Kidney epithelial cell (primary cell): ENCODE measurements at regions not wholly inside any gene's neighbourhood (a gene's known extent, or its start where the extent isn't known, plus 50 kb on each side); places are given as distances from the start of the nearest gene placed in this dataset.

Source experiments
- DNase-seq: peaks from one replicate; pipeline ENCODE4 v3.0.0-alpha.2; 2010; ENCODE audit warnings: low read depth
- H3K27me3 ChIP-seq: 2 replicates; pipeline ENCODE4 v1.6.0; 2011; ENCODE audit warnings: low read length; ENCODE audit not compliant: control insufficient read depth, insufficient read depth
- H3K36me3 ChIP-seq: 2 replicates; pipeline ENCODE4 v1.5.1; 2011; ENCODE audit warnings: low read length; ENCODE audit not compliant: control insufficient read depth, insufficient read depth
- H3K4me3 ChIP-seq: 2 replicates; pipeline ENCODE4 v1.5.1; 2011; ENCODE audit warnings: low read depth, mild to moderate bottlenecking, control low read depth, low read length
- TF ChIP-seq, protein P1 (sequence below): IDR thresholded peaks from 2 replicates; pipeline ENCODE4 v1.5.1; 2011; ENCODE audit warnings: mild to moderate bottlenecking, moderate library complexity, low read length, control low read depth, inconsistent platforms; ENCODE audit not compliant: insufficient read depth, poor library complexity, severe bottlenecking

GRCh38 chr4:79513576-79513975 lies 105.5 kb upstream of the GK2 start:
- Histone ChIP-seq H3K27me3 (no peaks in the 10 kb centered on the region), H3K4me3 (no peak overlapping the region), H3K36me3 (no peaks in the 10 kb centered on the region)
- TF ChIP-seq, protein P1, sequence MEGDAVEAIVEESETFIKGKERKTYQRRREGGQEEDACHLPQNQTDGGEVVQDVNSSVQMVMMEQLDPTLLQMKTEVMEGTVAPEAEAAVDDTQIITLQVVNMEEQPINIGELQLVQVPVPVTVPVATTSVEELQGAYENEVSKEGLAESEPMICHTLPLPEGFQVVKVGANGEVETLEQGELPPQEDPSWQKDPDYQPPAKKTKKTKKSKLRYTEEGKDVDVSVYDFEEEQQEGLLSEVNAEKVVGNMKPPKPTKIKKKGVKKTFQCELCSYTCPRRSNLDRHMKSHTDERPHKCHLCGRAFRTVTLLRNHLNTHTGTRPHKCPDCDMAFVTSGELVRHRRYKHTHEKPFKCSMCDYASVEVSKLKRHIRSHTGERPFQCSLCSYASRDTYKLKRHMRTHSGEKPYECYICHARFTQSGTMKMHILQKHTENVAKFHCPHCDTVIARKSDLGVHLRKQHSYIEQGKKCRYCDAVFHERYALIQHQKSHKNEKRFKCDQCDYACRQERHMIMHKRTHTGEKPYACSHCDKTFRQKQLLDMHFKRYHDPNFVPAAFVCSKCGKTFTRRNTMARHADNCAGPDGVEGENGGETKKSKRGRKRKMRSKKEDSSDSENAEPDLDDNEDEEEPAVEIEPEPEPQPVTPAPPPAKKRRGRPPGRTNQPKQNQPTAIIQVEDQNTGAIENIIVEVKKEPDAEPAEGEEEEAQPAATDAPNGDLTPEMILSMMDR, result no peak
- DNase-seq, result no peak

- H3K36me3 ChIP-seq, result no peaks in the 10 kb centered on the region
- DNase-seq, result no peak
- TF ChIP-seq, protein P1, result no peak
- no peaks in the 10 kb centered on the region for H3K27me3 ChIP-seq
- no peak overlapping the region for H3K4me3 ChIP-seq
Measured at GRCh38 chr4:79512363-79512762, 104.3 kb upstream of the GK2 start.

GRCh38 chr4:79502081-79502480 lies 94.1 kb upstream of the GK2 start:
- Histone ChIP-seq H3K4me3 (no peak overlapping the region), H3K27me3 (no peaks in the 10 kb centered on the region), H3K36me3 (no peaks in the 10 kb centered on the region)
- DNase-seq, result no peak
- TF ChIP-seq, protein P1, result no peak

- TF ChIP-seq, protein P1, result no peak
- no peak overlapping the region for H3K4me3 ChIP-seq
- DNase-seq, result no peak
- H3K27me3 ChIP-seq, result no peaks in the 10 kb centered on the region
- H3K36me3 ChIP-seq, result no peaks in the 10 kb centered on the region
Measured at GRCh38 chr4:79498282-79498681, 90.3 kb upstream of the GK2 start.

- TF ChIP-seq, protein P1, result no peak
- no peak for DNase-seq
- H3K4me3 ChIP-seq, result no peak overlapping the region
- no peaks in the 10 kb centered on the region for H3K36me3 ChIP-seq
- no peaks in the 10 kb centered on the region for H3K27me3 ChIP-seq
Measured at GRCh38 chr4:79497001-79497400, 89.0 kb upstream of the GK2 start.

GRCh38 chr4:79495447-79495846 lies 87.4 kb upstream of the GK2 start:
- H3K4me3 ChIP-seq, result no peak overlapping the region
- H3K27me3 ChIP-seq, result no peaks in the 10 kb centered on the region
- TF ChIP-seq, protein P1, result no peak
- no peaks in the 10 kb centered on the region for H3K36me3 ChIP-seq
- no peak for DNase-seq
